HCT116 (cell line): ENCODE measurements at regions not wholly inside any gene's neighbourhood (a gene's known extent, or its start where the extent isn't known, plus 50 kb on each side); places are given as distances from the start of the nearest gene placed in this dataset.

ENCODE experiments used
- ATAC-seq: fragments of 200-7000 bp; cut with Tn5 transposase; 2 replicates; pipeline ENCODE4 v1.9.1; 2020; ENCODE audit warnings: mild to moderate bottlenecking, moderate library complexity
- BruUV-seq: library from RNA; stranded (reverse); fragments of 400-500 nt; replicated peaks from 2 replicates; lab custom pipeline; 2021; lab: Mats Ljungman, UMichigan
- CTCF ChIA-PET: fragments of 300-600 bp; sonication (Branson Sonifier 250); formaldehyde crosslinking; loops from one replicate; lab custom pipeline; 2021; ENCODE audit warnings: antibody characterized with exemption; lab: Charles Lee
- POLR2A ChIA-PET: fragments of 300-600, 350-600 bp; sonication (Branson Sonifier 250); formaldehyde crosslinking; loops from one replicate; lab custom pipeline; 2021; ENCODE audit warnings: antibody characterized with exemption; lab: Charles Lee
- RAD21 ChIA-PET, 2 experiments: fragments of 300-600 bp; sonication (Branson Sonifier 250); formaldehyde crosslinking; loops; one replicate each; lab custom pipeline; 2023; ENCODE audit warnings: low total read pairs in 2 of 2; ENCODE audit not compliant: uncharacterized antibody in 2 of 2, unreplicated experiment in 2 of 2, low non-redundant PET in 1 of 2; lab: Charles Lee
- DNase-seq: peaks from one replicate; pipeline ENCODE4 v3.0.0-alpha.2; 2010; ENCODE audit warnings: low read depth, low spot score
- H2AFZ ChIP-seq: fragments of 200-600 bp; shearing (Covaris generic), sonication (generic); 2 replicates; pipeline ENCODE4 v1.6.1; 2017; ENCODE audit warnings: low read depth, mixed run types, mixed read lengths, antibody characterized with exemption, low read length; ENCODE audit not compliant: poor library complexity, severe bottlenecking
- H3K27ac ChIP-seq: 2 replicates; pipeline ENCODE4 v1.5.1; 2012; ENCODE audit warnings: low read depth, low read length
- H3K27me3 ChIP-seq: fragments of 200-600 bp; sonication (generic); 2 replicates; pipeline ENCODE4 v1.6.1; 2016; ENCODE audit warnings: mixed run types, low read length, mixed read lengths; ENCODE audit not compliant: insufficient read depth
- H3K36me3 ChIP-seq, 2 experiments: fragments of 200-500 bp in 1 of 2; fragments of 200-600 bp in 1 of 2; sonication (Bioruptor generic) in 1 of 2; sonication (generic) in 1 of 2; 2 replicates each; pipeline versions ENCODE4 v1.5.1 to v1.6.1; 2014 to 2016; ENCODE audit warnings: low read length in 2 of 2, inconsistent platforms in 1 of 2, mixed read lengths in 1 of 2, mixed run types in 1 of 2; ENCODE audit not compliant: insufficient read depth in 2 of 2, control insufficient read depth in 1 of 2
- H3K4me1 ChIP-seq, 2 experiments: fragments of 200-600 bp in 1 of 2; sonication (generic) in 1 of 2; 2 replicates each; pipeline versions ENCODE4 v1.5.1 to v1.6.1; 2012 to 2017; ENCODE audit warnings: low read length in 2 of 2, inconsistent platforms in 1 of 2, mild to moderate bottlenecking in 1 of 2, mixed read lengths in 1 of 2, mixed run types in 1 of 2, moderate library complexity in 1 of 2; ENCODE audit not compliant: insufficient read depth in 2 of 2, control insufficient read depth in 1 of 2
- H3K4me2 ChIP-seq: fragments of 200-600 bp; sonication (generic); 2 replicates; pipeline ENCODE4 v1.6.1; 2017; ENCODE audit warnings: mixed run types, low read length, mixed read lengths
- H3K4me3 ChIP-seq, 2 experiments: fragments of 200-600 bp in 1 of 2; sonication (generic) in 1 of 2; replicated peaks in 1 of 2; 2 replicates each; pipeline ENCODE4 v1.5.1; 2011 to 2016; ENCODE audit warnings: low read length in 2 of 2, control low read depth in 1 of 2, low read depth in 1 of 2, mild to moderate bottlenecking in 1 of 2, mixed read lengths in 1 of 2, mixed run types in 1 of 2
- H3K79me2 ChIP-seq: fragments of 200-600 bp; sonication (generic); 2 replicates; pipeline ENCODE4 v1.6.1; 2017; ENCODE audit warnings: mild to moderate bottlenecking, mixed run types, low read length, moderate library complexity, mixed read lengths; ENCODE audit not compliant: insufficient read depth
- H3K9ac ChIP-seq: fragments of 200-600 bp; sonication (generic); 2 replicates; pipeline ENCODE4 v1.6.1; 2016; ENCODE audit warnings: low read length, mixed read lengths
- H3K9me2 ChIP-seq: fragments of 200-600 bp; sonication (generic), shearing (Covaris generic); 2 replicates; pipeline ENCODE4 v1.6.1; 2017; ENCODE audit warnings: mixed run types, mild to moderate bottlenecking, moderate library complexity; ENCODE audit not compliant: insufficient read depth
- H3K9me3 ChIP-seq, 2 experiments: fragments of 200-500 bp in 1 of 2; fragments of 200-600 bp in 1 of 2; sonication (Bioruptor generic) in 1 of 2; sonication (generic) in 1 of 2; 2 replicates each; pipeline ENCODE4 v1.6.1; 2014 to 2017; ENCODE audit warnings: low read length in 2 of 2, mixed read lengths in 2 of 2, inconsistent platforms in 1 of 2, low read depth in 1 of 2, mild to moderate bottlenecking in 1 of 2, mixed run types in 1 of 2, moderate library complexity in 1 of 2; ENCODE audit not compliant: control insufficient read depth in 1 of 2, insufficient read depth in 1 of 2
- H4K20me1 ChIP-seq: fragments of 200-600 bp; sonication (generic), shearing (Covaris generic); 2 replicates; pipeline ENCODE4 v1.6.1; 2017; ENCODE audit warnings: mixed run types, mild to moderate bottlenecking, moderate library complexity; ENCODE audit not compliant: insufficient read depth
- ATF3 ChIP-seq: IDR thresholded peaks from 2 replicates; pipeline ENCODE4 v1.6.1; 2012
- CBX3 ChIP-seq: IDR thresholded peaks from 2 replicates; pipeline ENCODE4 v1.6.1; 2012; ENCODE audit warnings: low read depth
- CEBPB ChIP-seq: IDR thresholded peaks from 2 replicates; pipeline ENCODE4 v1.6.1; 2012; ENCODE audit warnings: low read depth
- EGR1 ChIP-seq: IDR thresholded peaks from 2 replicates; pipeline ENCODE4 v1.6.1; 2012; ENCODE audit warnings: low read depth
- ELF1 ChIP-seq: IDR thresholded peaks from 2 replicates; pipeline ENCODE4 v1.6.1; 2012; ENCODE audit warnings: low read depth, borderline replicate concordance
- EZH2 ChIP-seq: fragments of 200-600 bp; sonication (generic); IDR thresholded peaks from 2 replicates; pipeline ENCODE4 v1.6.1; 2017; ENCODE audit warnings: antibody characterized with exemption, mixed run types
- EZH2phosphoT487 ChIP-seq: fragments of 200-600 bp; IDR thresholded peaks from 2 replicates; pipeline ENCODE4 v1.6.1; 2018; ENCODE audit warnings: antibody characterized with exemption, borderline replicate concordance
- FOSL1 ChIP-seq: IDR thresholded peaks from 2 replicates; pipeline ENCODE4 v1.6.1; 2012; ENCODE audit warnings: low read depth
- MAX ChIP-seq: IDR thresholded peaks from 2 replicates; pipeline ENCODE4 v1.6.1; 2012
- RAD21 ChIP-seq: IDR thresholded peaks from 2 replicates; pipeline ENCODE4 v1.6.1; 2012; ENCODE audit warnings: low read depth, mild to moderate bottlenecking
- REST ChIP-seq: IDR thresholded peaks from 2 replicates; pipeline ENCODE4 v1.6.1; 2012; ENCODE audit warnings: low read depth
- SIN3A ChIP-seq: IDR thresholded peaks from 2 replicates; pipeline ENCODE4 v1.6.1; 2012; ENCODE audit warnings: low read depth
- SP1 ChIP-seq: IDR thresholded peaks from 2 replicates; pipeline ENCODE4 v1.6.1; 2012; ENCODE audit warnings: low read depth
- SRF ChIP-seq: IDR thresholded peaks from 2 replicates; pipeline ENCODE4 v1.6.1; 2012; ENCODE audit warnings: low read depth
- ZFX ChIP-seq: fragments of 450-650 bp; IDR thresholded peaks from 2 replicates; pipeline ENCODE4 v1.6.1; 2017
- ZNF274 ChIP-seq: fragments of 200-500 bp; sonication (Bioruptor generic); IDR thresholded peaks from 2 replicates; pipeline ENCODE4 v1.6.1; 2014; ENCODE audit warnings: mild to moderate bottlenecking, low read depth, low read length, inconsistent platforms
- intact Hi-C: fragments of 100-400 bp; cut with micrococcal nuclease; formaldehyde crosslinking; loops from 2 replicates; pipeline ENCODE4 v1.10.0; 2022

GRCh38 chr21:27079636-27080240, 112.8 kb upstream of the ADAMTS5 start:
- no peaks in the 10 kb centered on the region for H4K20me1 ChIP-seq
- ChIA-PET POLR2A (no interaction called here), RAD21 (no interaction called here), CTCF (no interaction called here)
- DNase-seq (no peak), ATAC-seq (no peak)
- BruUV-seq: no TSS peak
- no peaks in the 10 kb centered on the region for H3K27me3 ChIP-seq
- H3K79me2 ChIP-seq: no peaks in the 10 kb centered on the region
- no peaks in the 10 kb centered on the region for H3K4me1 ChIP-seq
- H2AFZ ChIP-seq: no peak overlapping the region
- H3K9ac ChIP-seq: no peak overlapping the region
- H3K27ac ChIP-seq: no peak overlapping the region
- no peak for TF ChIP-seq EZH2
- TF ChIP-seq ATF3: no peak
- TF ChIP-seq CEBPB: no peak
- TF ChIP-seq CBX3: no peak
- no peak for TF ChIP-seq ELF1
- no peak for TF ChIP-seq RAD21
- no peak for TF ChIP-seq EGR1
- TF ChIP-seq SP1: no peak
- no peaks in the 10 kb centered on the region for H3K36me3 ChIP-seq
- no peaks in the 10 kb centered on the region for H3K9me2 ChIP-seq
- H3K4me3 ChIP-seq: no peak overlapping the region
- H3K9me3 ChIP-seq: peaks cover 9 to 29% of the 10 kb centered on the region in 2 experiments; a peak in 3 of 4 replicates
- H3K4me2 ChIP-seq: no peak overlapping the region
- intact Hi-C loops: no loop called here

- Histone ChIP-seq H3K9me3 (peaks cover 12 to 31% of the 10 kb centered on the region in 2 experiments; a peak in 3 of 4 replicates), H3K4me3 (no peak overlapping the region), H3K27ac (no peak overlapping the region), H4K20me1 (no peaks in the 10 kb centered on the region), H3K4me1 (no peaks in the 10 kb centered on the region), H3K4me2 (no peak overlapping the region), H3K9me2 (no peaks in the 10 kb centered on the region), H3K36me3 (no peaks in the 10 kb centered on the region), H3K9ac (no peak overlapping the region), H2AFZ (no peak overlapping the region), H3K27me3 (no peaks in the 10 kb centered on the region), H3K79me2 (no peaks in the 10 kb centered on the region)
- no peak for TF ChIP-seq SP1
- no peak for TF ChIP-seq EZH2
- TF ChIP-seq ZNF274: no peak
- no peak for TF ChIP-seq SIN3A
- no peak for TF ChIP-seq EZH2phosphoT487
- TF ChIP-seq RAD21: no peak
- TF ChIP-seq REST: no peak
- TF ChIP-seq ATF3: no peak
- no peak for TF ChIP-seq ZFX
- no peak for TF ChIP-seq SRF
- TF ChIP-seq MAX: no peak
- no peak for TF ChIP-seq CBX3
- TF ChIP-seq FOSL1: no peak
- ChIA-PET RAD21 (no interaction called here), POLR2A (no interaction called here), CTCF (no interaction called here)
- ATAC-seq: no peak
- intact Hi-C loops: no loop called here
- BruUV-seq: no TSS peak
- no peak for DNase-seq
Observed at GRCh38 chr21:27078915-27079314, 112.0 kb upstream of the ADAMTS5 start.
